Stimulated activated CD4-positive, alpha-beta T cell treated with anti-CD3 and anti-CD28 coated beads, Interleukin-12 subunit alpha, Interleukin-12 subunit beta, amount 100 ng/mL, for 4 hours (primary cell): ENCODE measurements at regions not wholly inside any gene's neighbourhood (a gene's known extent, or its start where the extent isn't known, plus 50 kb on each side); places are given as distances from the start of the nearest gene placed in this dataset.
A peak's percentile ranks its signal among the peaks of the same experiment; 100 is the strongest.

Source experiments
- DNase-seq: peaks from one replicate; pipeline ENCODE4 v3.0.0-alpha.2; 2020

DNA sequence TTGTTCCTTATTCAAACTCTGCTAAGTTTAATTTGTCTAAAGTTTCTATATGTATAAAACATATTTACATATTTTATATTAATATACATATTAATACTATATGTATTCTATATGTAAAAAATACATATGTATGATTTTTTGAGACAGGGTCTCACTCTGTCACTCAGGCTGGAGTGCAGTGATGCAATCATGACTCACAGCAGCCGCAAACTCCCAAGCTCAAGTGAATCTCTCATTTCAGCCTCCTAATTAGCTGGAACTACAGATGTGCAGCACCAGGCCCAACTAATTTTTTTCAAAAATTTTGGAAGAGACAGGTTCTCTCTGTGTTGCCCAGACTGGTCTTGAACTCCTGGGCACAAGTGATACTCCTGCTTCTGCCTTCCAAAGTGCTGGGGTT, 684.9 kb downstream of the TRAM1L1 start:
- no peak for DNase-seq

- no peak for DNase-seq
These were observed 687.7 kb downstream of the TRAM1L1 start for GRCh38 chr4:116397714-116398113.

- DNase-seq, result no peak
These were observed 688.1 kb downstream of the TRAM1L1 start for GRCh38 chr4:116397291-116397690.

DNA sequence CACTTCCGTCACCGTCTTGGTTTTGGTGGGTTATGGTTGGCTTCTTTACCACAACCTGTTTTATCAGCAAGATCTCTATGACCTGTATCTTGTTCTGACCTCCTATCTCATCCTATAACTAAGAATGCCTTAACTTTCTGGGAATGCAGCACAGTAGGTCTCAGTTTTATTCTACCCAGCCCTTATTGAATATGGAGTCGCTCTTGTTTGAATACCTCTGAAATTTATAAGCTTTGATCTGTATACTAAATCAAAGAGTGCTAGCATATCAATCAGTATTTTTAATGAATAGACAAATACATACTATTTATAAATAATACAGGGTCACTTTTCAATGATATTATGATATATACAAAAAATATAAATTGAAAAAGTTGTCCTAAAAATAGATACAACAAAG, 690.0 kb downstream of the TRAM1L1 start:
- DNase-seq, result no peak

DNA sequence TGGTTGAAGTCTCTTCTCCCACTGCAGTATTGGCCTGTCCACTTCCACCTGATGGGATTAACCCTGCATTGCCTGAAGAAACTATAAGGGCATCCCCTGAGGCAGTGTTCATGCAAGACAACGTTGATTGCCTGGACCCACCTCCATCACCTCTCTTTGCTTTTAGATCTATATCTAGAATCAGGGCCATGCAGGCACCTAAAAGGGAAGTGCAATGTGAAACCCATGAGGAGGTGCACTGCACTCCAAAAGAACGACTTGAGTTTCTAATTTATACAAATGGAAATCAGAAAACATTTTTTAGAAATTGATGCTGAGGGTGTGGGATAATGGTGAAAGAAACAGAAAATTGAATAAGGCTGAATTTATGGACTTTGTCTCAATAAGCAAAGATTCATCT, 694.4 kb downstream of the TRAM1L1 start:
- no peak for DNase-seq

- no peak for DNase-seq
These were observed 696.2 kb downstream of the TRAM1L1 start for GRCh38 chr4:116389139-116389538.

DNA sequence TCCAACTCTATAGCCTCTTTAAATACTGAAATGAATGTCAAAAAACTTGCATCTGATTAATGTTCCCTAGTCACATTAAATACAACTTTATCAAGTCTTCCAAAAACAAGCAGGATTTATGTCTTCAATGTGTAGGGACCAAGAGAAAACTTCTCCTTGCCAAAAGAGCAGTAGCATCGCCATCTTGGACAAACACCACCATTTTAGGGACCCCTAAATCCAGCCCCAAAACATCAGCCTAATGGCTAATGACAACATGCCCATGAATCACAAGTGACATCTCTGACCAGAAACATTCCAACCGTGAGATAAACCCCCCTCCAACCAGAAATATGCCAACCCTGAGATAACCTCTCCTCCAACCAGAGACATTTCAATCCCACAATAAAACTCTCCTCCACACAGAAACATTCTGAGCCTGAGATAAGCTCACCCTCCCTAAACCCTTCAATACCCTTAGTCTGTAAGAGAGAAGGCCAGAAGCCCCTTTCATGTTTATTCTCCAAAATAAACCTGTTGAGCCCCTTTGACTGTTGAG, 697.4 kb downstream of the TRAM1L1 start:
- DNase-seq, result no peak

- DNase-seq, result no peak
These were observed 698.5 kb downstream of the TRAM1L1 start for GRCh38 chr4:116386856-116387255.

GRCh38 chr4:116385583-116385982, 699.8 kb downstream of the TRAM1L1 start:
- no peak for DNase-seq

DNA sequence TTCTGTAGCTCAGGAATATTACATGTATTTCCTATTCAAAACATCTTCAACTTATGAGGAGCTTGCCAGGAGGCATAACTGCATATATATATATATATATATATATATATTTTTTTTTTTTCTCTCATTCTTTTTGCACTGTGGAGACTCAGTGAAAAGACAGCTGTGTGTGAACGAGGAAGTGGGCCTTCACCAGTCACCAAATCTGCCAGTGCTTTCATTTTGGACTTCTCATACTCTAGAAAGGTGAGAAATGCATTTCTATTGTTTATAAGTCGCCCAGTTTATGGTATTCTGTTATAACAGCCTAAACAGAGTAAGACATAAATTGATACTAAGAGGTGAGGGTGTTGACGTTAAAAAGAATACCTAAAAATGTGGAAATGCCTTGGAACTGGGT, 710.6 kb downstream of the TRAM1L1 start:
- DNase-seq, result no peak

DNA sequence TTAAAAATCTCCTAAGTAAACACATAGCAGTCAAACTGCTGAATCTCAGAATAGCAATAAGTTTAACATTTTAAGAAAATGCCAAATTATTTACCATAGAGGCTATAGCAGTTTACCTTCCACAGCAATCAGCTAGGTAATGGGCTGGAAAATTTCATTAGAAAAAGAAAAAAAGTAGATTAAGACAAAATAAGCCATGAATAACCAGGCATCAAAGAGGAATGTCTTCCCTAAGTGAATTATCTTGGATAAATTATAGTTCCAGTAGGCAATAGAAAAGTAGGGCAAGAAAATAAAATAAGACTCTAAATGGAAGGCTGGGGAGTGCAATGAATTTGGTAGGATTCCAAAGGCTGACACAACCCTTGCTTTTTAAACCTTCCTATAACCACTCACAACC, 722.8 kb downstream of the TRAM1L1 start:
- no peak for DNase-seq

- DNase-seq, result no peak
These were observed 723.6 kb downstream of the TRAM1L1 start for GRCh38 chr4:116361790-116362189.

DNA sequence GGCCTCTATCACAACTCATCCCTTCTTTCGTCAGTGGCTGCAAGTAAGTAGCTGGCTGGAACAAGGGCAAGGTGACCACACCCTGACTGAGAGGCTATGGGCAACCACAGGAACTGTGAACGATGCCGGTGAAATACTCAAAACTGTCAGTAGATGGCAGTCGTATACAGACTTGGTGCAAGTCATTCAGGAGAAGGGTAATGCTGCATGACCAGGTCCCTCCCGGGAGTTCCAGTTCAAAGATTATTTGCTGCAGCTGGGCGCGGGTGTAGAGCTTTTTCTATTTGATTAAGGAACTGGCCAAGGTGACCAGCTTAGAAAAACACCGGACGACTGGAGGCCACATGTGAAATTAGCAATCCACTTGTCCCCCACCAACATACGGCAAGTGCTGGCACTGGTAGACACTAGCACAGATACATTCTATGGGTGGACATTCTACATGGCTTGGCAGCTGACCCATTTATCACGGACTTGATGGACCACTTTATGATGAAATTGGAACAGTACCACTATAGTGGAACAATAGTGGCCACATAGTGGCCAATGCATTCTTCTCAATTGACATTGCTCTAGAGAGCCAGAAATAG, 726.6 kb downstream of the TRAM1L1 start:
- peak; percentile 3 for DNase-seq

- DNase-seq, result no peak
These were observed 727.6 kb downstream of the TRAM1L1 start for GRCh38 chr4:116357758-116358157.

DNA sequence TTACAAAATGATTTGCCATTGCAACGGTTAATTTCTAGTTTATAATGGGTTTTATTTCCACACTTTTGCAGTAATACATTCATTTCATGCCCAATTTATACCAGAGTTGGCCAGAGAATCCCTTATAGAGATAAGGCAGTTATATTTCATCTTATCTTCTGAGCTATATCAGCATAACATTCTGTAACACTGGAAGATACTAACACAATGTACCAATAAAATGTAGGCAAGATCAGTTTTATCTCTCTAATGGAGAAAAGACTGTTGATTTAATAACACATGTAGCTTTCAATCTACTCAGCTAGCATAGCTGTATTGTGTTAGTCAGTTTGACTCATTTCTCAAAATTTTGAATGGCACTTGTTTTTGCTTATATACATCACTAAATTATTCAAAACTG, 738.6 kb downstream of the TRAM1L1 start:
- no peak for DNase-seq

GRCh38 chr4:116343809-116344208, 741.6 kb downstream of the TRAM1L1 start:
- no peak for DNase-seq

GRCh38 chr4:116342143-116342542, 743.2 kb downstream of the TRAM1L1 start:
- no peak for DNase-seq

- no peak for DNase-seq
These were observed 752.9 kb downstream of the TRAM1L1 start for GRCh38 chr4:116332508-116332907.

DNA sequence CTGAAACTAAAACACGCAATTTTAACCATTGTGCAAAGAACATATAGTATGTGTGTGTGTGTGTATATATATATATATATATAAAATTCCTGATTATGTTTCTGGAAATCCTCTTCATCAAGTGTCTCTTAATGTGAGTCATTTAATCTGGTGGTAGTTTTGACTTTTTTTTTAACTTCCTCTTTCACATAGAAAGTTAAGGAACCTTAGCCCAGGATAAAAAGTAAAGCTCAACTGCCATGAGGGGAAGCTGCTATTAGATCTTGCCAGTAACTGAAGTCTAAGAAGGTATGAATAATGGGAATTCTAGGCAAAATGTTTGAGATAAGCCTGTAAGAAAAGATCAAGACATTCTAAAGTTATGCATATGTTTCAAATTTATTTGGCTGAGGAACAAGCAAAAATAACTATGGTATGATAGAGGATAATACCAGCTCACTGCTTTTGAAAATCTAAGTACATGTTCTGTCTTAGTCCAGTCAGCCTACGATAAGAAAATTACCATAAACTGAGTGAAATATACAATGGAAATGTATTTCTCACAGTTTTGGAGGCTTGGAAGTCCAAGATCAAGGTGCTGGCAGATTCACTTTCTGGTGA, 757.0 kb downstream of the TRAM1L1 start:
- no peak for DNase-seq

GRCh38 chr4:116323606-116324005, 761.8 kb downstream of the TRAM1L1 start:
- no peak for DNase-seq

GRCh38 chr4:116321471-116321870, 763.9 kb downstream of the TRAM1L1 start:
- DNase-seq, result no peak

- no peak for DNase-seq
These were observed 764.5 kb downstream of the TRAM1L1 start for GRCh38 chr4:116320859-116321258.

DNA sequence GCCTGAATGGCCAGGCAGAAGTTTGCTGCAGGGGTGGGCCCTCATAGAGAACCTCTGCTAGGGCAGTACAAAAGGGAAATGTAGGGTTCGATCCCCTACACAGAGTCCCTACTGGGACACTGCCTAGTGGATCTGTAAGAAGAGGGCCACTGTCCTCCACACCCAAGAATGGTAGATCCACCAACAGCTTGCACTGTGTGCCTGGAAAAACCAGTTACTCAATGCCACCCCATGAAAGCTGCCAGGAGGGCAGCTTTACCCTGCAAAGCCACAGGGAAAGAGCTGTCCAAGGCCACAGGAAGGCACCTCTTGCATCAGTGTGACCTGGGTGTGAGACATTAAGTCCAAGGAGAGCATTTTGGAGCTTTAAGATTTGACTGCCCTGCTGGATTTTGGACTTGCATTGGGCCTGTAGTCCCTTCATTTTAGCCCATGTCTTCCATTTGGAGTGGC, 781.6 kb downstream of the TRAM1L1 start:
- no peak for DNase-seq

DNA sequence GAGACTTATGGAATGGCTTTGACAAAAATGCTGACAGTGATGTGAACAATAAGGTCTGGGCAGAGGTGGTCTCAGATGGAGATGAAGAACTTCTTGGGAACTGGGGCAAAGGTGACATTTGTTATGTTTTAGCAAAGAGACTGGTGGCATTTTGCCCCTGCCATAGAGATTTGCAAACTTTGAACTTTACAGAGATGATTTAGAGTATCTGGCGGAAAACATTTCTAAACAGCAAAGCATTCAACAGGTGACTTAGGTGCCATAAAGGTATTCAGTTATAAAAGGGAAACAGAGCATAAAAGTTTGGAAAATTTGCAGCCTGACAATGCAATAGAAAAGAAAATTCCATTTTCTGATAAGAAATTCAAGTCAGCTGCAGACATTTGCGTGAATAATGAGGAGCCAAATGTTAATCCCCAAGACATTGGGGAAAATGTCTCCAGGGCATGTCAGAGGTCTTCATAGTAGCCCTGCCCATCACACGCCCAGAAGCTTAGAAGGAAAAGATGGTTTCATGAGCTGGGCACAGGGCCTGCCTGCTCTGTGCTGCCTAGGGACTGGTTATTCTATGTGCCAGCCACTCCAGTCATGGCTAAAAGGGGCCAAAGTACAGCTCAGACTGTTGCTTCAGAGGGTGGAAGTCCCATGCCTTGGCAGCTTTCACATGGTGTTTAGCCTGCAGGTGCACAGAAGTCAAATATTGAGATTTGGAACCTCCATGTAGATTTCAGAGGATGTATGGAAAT, 782.2 kb downstream of the TRAM1L1 start:
- DNase-seq, result no peak
